ENCODE measurements at regions not wholly inside any gene's neighbourhood (a gene's known extent, or its start where the extent isn't known, plus 50 kb on each side); places are given as distances from the start of the nearest gene placed in this dataset.

GRCh38 chr7:86939197-86939814 lies 120.1 kb downstream of the ELAPOR2 start:
- Histone ChIP-seq H3K4me1 (ENCODE audit: control insufficient read depth in 5 of 5, insufficient read depth in 5 of 5, low read length in 5 of 5) (peaks cover 0 to 3% (median 2%) of the 10 kb centered on the region in 5 donors), H3K4me3 (ENCODE audit: low read depth in 1 of 5, low read length in 5 of 5) (no peak overlapping the region), H3K27ac (ENCODE audit: low read depth, low read length) (no peak overlapping the region), H3K36me3 (ENCODE audit: control insufficient read depth in 5 of 5, insufficient read depth in 5 of 5, low read length in 5 of 5) (peaks cover 3 to 12% (median 6%) of the 10 kb centered on the region in 5 donors), H3K9ac (ENCODE audit: low read length in 5 of 5) (no peak overlapping the region), H3K27me3 (ENCODE audit: control insufficient read depth in 5 of 5, insufficient read depth in 4 of 5, low read length in 5 of 5) (no peaks in the 10 kb centered on the region), H3K9me3 (ENCODE audit: control insufficient read depth in 5 of 5, low read length in 5 of 5) (no peaks in the 10 kb centered on the region)

- H3K36me3 ChIP-seq (ENCODE audit: control insufficient read depth in 5 of 5, insufficient read depth in 5 of 5, low read length in 5 of 5), result peaks cover 3 to 12% (median 6%) of the 10 kb centered on the region in 5 donors
- H3K27me3 ChIP-seq (ENCODE audit: control insufficient read depth in 5 of 5, insufficient read depth in 4 of 5, low read length in 5 of 5), result no peaks in the 10 kb centered on the region
- peaks cover 0 to 5% (median 2%) of the 10 kb centered on the region in 5 donors for H3K4me1 ChIP-seq (ENCODE audit: control insufficient read depth in 5 of 5, insufficient read depth in 5 of 5, low read length in 5 of 5)
- H3K4me3 ChIP-seq (ENCODE audit: low read depth in 1 of 5, low read length in 5 of 5), result no peak overlapping the region
- H3K27ac ChIP-seq (ENCODE audit: low read depth, low read length), result no peak overlapping the region
- H3K9me3 ChIP-seq (ENCODE audit: control insufficient read depth in 5 of 5, low read length in 5 of 5), result no peaks in the 10 kb centered on the region
- H3K9ac ChIP-seq (ENCODE audit: low read length in 5 of 5), result no peak overlapping the region
Measured at GRCh38 chr7:86937363-86937878, 122.0 kb downstream of the ELAPOR2 start.

GRCh38 chr7:86933295-86933845 lies 126.1 kb downstream of the ELAPOR2 start:
- H3K27ac ChIP-seq (ENCODE audit: low read depth, low read length), result no peak overlapping the region
- no peak overlapping the region for H3K9ac ChIP-seq (ENCODE audit: low read length in 5 of 5)
- peaks cover 3 to 16% (median 7%) of the 10 kb centered on the region in 5 donors for H3K36me3 ChIP-seq (ENCODE audit: control insufficient read depth in 5 of 5, insufficient read depth in 5 of 5, low read length in 5 of 5)

GRCh38 chr7:86932038-86932512 lies 127.4 kb downstream of the ELAPOR2 start:
- Histone ChIP-seq H3K4me1 (ENCODE audit: control insufficient read depth in 5 of 5, insufficient read depth in 5 of 5, low read length in 5 of 5) (peaks cover 0 to 7% (median 0%) of the 10 kb centered on the region in 5 donors), H3K4me3 (ENCODE audit: low read depth in 1 of 5, low read length in 5 of 5) (no peak overlapping the region), H3K27me3 (ENCODE audit: control insufficient read depth in 5 of 5, insufficient read depth in 4 of 5, low read length in 5 of 5) (no peaks in the 10 kb centered on the region), H3K27ac (ENCODE audit: low read depth, low read length) (peak overlapping the region; percentile 59), H3K36me3 (ENCODE audit: control insufficient read depth in 5 of 5, insufficient read depth in 5 of 5, low read length in 5 of 5) (peaks cover 0 to 8% (median 4%) of the 10 kb centered on the region in 5 donors), H3K9ac (ENCODE audit: low read length in 5 of 5) (no peak overlapping the region), H3K9me3 (ENCODE audit: control insufficient read depth in 5 of 5, low read length in 5 of 5) (no peaks in the 10 kb centered on the region)

More at GRCh38 chr7:86933295-86933845, 126.1 kb downstream of the ELAPOR2 start:
- Histone ChIP-seq H3K4me3 (ENCODE audit: low read depth in 1 of 5, low read length in 5 of 5) (no peak overlapping the region), H3K27me3 (ENCODE audit: control insufficient read depth in 5 of 5, insufficient read depth in 4 of 5, low read length in 5 of 5) (no peaks in the 10 kb centered on the region), H3K9me3 (ENCODE audit: control insufficient read depth in 5 of 5, low read length in 5 of 5) (no peaks in the 10 kb centered on the region), H3K4me1 (ENCODE audit: control insufficient read depth in 5 of 5, insufficient read depth in 5 of 5, low read length in 5 of 5) (peaks cover 0 to 7% (median 0%) of the 10 kb centered on the region in 5 donors)

GRCh38 chr7:86931439-86931838 lies 128.0 kb downstream of the ELAPOR2 start:
- no peak overlapping the region for H3K4me3 ChIP-seq (ENCODE audit: low read depth in 1 of 5, low read length in 5 of 5)
- peaks cover 0 to 7% (median 0%) of the 10 kb centered on the region in 5 donors for H3K4me1 ChIP-seq (ENCODE audit: control insufficient read depth in 5 of 5, insufficient read depth in 5 of 5, low read length in 5 of 5)
- peak overlapping the region; percentile 35 for H3K27ac ChIP-seq (ENCODE audit: low read depth, low read length)
- no peaks in the 10 kb centered on the region for H3K27me3 ChIP-seq (ENCODE audit: control insufficient read depth in 5 of 5, insufficient read depth in 4 of 5, low read length in 5 of 5)
- H3K9ac ChIP-seq (ENCODE audit: low read length in 5 of 5), result no peak overlapping the region
- H3K36me3 ChIP-seq (ENCODE audit: control insufficient read depth in 5 of 5, insufficient read depth in 5 of 5, low read length in 5 of 5), result peaks cover 0 to 8% (median 4%) of the 10 kb centered on the region in 5 donors
- no peaks in the 10 kb centered on the region for H3K9me3 ChIP-seq (ENCODE audit: control insufficient read depth in 5 of 5, low read length in 5 of 5)

GRCh38 chr7:86930554-86931307 lies 128.7 kb downstream of the ELAPOR2 start:
- Histone ChIP-seq H3K4me3 (ENCODE audit: low read depth in 1 of 5, low read length in 5 of 5) (no peak overlapping the region), H3K36me3 (ENCODE audit: control insufficient read depth in 5 of 5, insufficient read depth in 5 of 5, low read length in 5 of 5) (peaks cover 0 to 8% (median 4%) of the 10 kb centered on the region in 5 donors), H3K27ac (ENCODE audit: low read depth, low read length) (no peak overlapping the region), H3K27me3 (ENCODE audit: control insufficient read depth in 5 of 5, insufficient read depth in 4 of 5, low read length in 5 of 5) (no peaks in the 10 kb centered on the region), H3K4me1 (ENCODE audit: control insufficient read depth in 5 of 5, insufficient read depth in 5 of 5, low read length in 5 of 5) (peaks cover 0 to 7% (median 0%) of the 10 kb centered on the region in 5 donors), H3K9me3 (ENCODE audit: control insufficient read depth in 5 of 5, low read length in 5 of 5) (no peaks in the 10 kb centered on the region), H3K9ac (ENCODE audit: low read length in 5 of 5) (no peak overlapping the region)

- no peak overlapping the region for H3K4me3 ChIP-seq (ENCODE audit: low read depth in 1 of 5, low read length in 5 of 5)
- no peaks in the 10 kb centered on the region for H3K27me3 ChIP-seq (ENCODE audit: control insufficient read depth in 5 of 5, insufficient read depth in 4 of 5, low read length in 5 of 5)
- peaks cover 0 to 9% (median 4%) of the 10 kb centered on the region in 5 donors for H3K36me3 ChIP-seq (ENCODE audit: control insufficient read depth in 5 of 5, insufficient read depth in 5 of 5, low read length in 5 of 5)
- no peak overlapping the region for H3K27ac ChIP-seq (ENCODE audit: low read depth, low read length)
- H3K4me1 ChIP-seq (ENCODE audit: control insufficient read depth in 5 of 5, insufficient read depth in 5 of 5, low read length in 5 of 5), result peaks cover 0 to 7% (median 0%) of the 10 kb centered on the region in 5 donors
- no peaks in the 10 kb centered on the region for H3K9me3 ChIP-seq (ENCODE audit: control insufficient read depth in 5 of 5, low read length in 5 of 5)
- H3K9ac ChIP-seq (ENCODE audit: low read length in 5 of 5), result no peak overlapping the region
Measured at GRCh38 chr7:86929293-86930109, 130.0 kb downstream of the ELAPOR2 start.

- H3K4me1 ChIP-seq (ENCODE audit: control insufficient read depth in 5 of 5, insufficient read depth in 5 of 5, low read length in 5 of 5), result peaks cover 0 to 7% (median 0%) of the 10 kb centered on the region in 5 donors
- H3K9ac ChIP-seq (ENCODE audit: low read length in 5 of 5), result no peak overlapping the region
- peaks cover 0 to 9% (median 4%) of the 10 kb centered on the region in 5 donors for H3K36me3 ChIP-seq (ENCODE audit: control insufficient read depth in 5 of 5, insufficient read depth in 5 of 5, low read length in 5 of 5)
- no peak overlapping the region for H3K4me3 ChIP-seq (ENCODE audit: low read depth in 1 of 5, low read length in 5 of 5)
- no peaks in the 10 kb centered on the region for H3K27me3 ChIP-seq (ENCODE audit: control insufficient read depth in 5 of 5, insufficient read depth in 4 of 5, low read length in 5 of 5)
- no peak overlapping the region for H3K27ac ChIP-seq (ENCODE audit: low read depth, low read length)
- H3K9me3 ChIP-seq (ENCODE audit: control insufficient read depth in 5 of 5, low read length in 5 of 5), result no peaks in the 10 kb centered on the region
Measured at GRCh38 chr7:86928308-86928707, 131.1 kb downstream of the ELAPOR2 start.

- Histone ChIP-seq H3K9ac (ENCODE audit: low read length in 5 of 5) (no peak overlapping the region), H3K27ac (ENCODE audit: low read depth, low read length) (no peak overlapping the region), H3K9me3 (ENCODE audit: control insufficient read depth in 5 of 5, low read length in 5 of 5) (no peaks in the 10 kb centered on the region), H3K27me3 (ENCODE audit: control insufficient read depth in 5 of 5, insufficient read depth in 4 of 5, low read length in 5 of 5) (no peaks in the 10 kb centered on the region), H3K36me3 (ENCODE audit: control insufficient read depth in 5 of 5, insufficient read depth in 5 of 5, low read length in 5 of 5) (peaks cover 0 to 9% (median 4%) of the 10 kb centered on the region in 5 donors), H3K4me3 (ENCODE audit: low read depth in 1 of 5, low read length in 5 of 5) (no peak overlapping the region), H3K4me1 (ENCODE audit: control insufficient read depth in 5 of 5, insufficient read depth in 5 of 5, low read length in 5 of 5) (peaks cover 0 to under 1% (median 0%) of the 10 kb centered on the region in 5 donors)
Measured at GRCh38 chr7:86926732-86927131, 132.7 kb downstream of the ELAPOR2 start.
